Thoracic aorta (tissue), 2 donors: ENCODE measurements at regions not wholly inside any gene's neighbourhood (a gene's known extent, or its start where the extent isn't known, plus 50 kb on each side); places are given as distances from the start of the nearest gene placed in this dataset.

Source experiments
- ATAC-seq: fragments of 150-250 bp; one replicate; pipeline ENCODE4 v1.8.0; 2017; ENCODE audit warnings: low read depth; ENCODE audit not compliant: insufficient number of reproducible peaks, low FRiP score
- DNase-seq: peaks from one replicate; pipeline ENCODE4 v3.0.0-alpha.2; 2020; ENCODE audit warnings: low spot score
- H3K27ac ChIP-seq, 2 donors: fragments of 200-600 bp; sonication (generic); 1 replicate in 1 of 2; 2 replicates in 1 of 2; pipeline ENCODE4 v1.5.1; 2016; ENCODE audit warnings: mild to moderate bottlenecking in 2 of 2, moderate library complexity in 2 of 2
- H3K27me3 ChIP-seq: fragments of 200-600 bp; sonication (generic); replicated peaks from 2 replicates; pipeline ENCODE4 v1.6.0; 2016; ENCODE audit warnings: mild to moderate bottlenecking; ENCODE audit not compliant: insufficient read depth
- H3K36me3 ChIP-seq: fragments of 200-600 bp; sonication (generic); one replicate; pipeline ENCODE4 v1.5.1; 2016
- H3K4me1 ChIP-seq, 2 donors: fragments of 200-600 bp; sonication (generic); 1 replicate in 1 of 2; 2 replicates in 1 of 2; pipeline versions ENCODE4 v1.5.1 to v1.6.0; 2016; ENCODE audit warnings: low read depth in 2 of 2, mild to moderate bottlenecking in 1 of 2; ENCODE audit not compliant: control insufficient read depth in 1 of 2
- H3K4me3 ChIP-seq: fragments of 200-600 bp; sonication (generic); 2 replicates; pipeline ENCODE4 v1.5.1; 2016; ENCODE audit warnings: mild to moderate bottlenecking
- H3K9me3 ChIP-seq: fragments of 200-600 bp; sonication (generic); 2 replicates; pipeline ENCODE4 v1.5.1; 2016
- TF ChIP-seq, protein P1 (sequence below): fragments of 200-600 bp; sonication (generic); IDR thresholded peaks from one replicate; pipeline ENCODE4 v1.5.1; 2019; ENCODE audit warnings: antibody characterized with exemption

GRCh38 chr4:34733185-34733941, 1511.0 kb downstream of the ARAP2 start:
- Histone ChIP-seq H3K36me3 (no peaks in the 10 kb centered on the region), H3K4me1 (no peaks in the 10 kb centered on the region), H3K9me3 (no peaks in the 10 kb centered on the region), H3K27me3 (no peaks in the 10 kb centered on the region), H3K27ac (no peak overlapping the region), H3K4me3 (no peak overlapping the region)
- ATAC-seq = no peak
- TF ChIP-seq, protein P1, sequence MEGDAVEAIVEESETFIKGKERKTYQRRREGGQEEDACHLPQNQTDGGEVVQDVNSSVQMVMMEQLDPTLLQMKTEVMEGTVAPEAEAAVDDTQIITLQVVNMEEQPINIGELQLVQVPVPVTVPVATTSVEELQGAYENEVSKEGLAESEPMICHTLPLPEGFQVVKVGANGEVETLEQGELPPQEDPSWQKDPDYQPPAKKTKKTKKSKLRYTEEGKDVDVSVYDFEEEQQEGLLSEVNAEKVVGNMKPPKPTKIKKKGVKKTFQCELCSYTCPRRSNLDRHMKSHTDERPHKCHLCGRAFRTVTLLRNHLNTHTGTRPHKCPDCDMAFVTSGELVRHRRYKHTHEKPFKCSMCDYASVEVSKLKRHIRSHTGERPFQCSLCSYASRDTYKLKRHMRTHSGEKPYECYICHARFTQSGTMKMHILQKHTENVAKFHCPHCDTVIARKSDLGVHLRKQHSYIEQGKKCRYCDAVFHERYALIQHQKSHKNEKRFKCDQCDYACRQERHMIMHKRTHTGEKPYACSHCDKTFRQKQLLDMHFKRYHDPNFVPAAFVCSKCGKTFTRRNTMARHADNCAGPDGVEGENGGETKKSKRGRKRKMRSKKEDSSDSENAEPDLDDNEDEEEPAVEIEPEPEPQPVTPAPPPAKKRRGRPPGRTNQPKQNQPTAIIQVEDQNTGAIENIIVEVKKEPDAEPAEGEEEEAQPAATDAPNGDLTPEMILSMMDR = no peak
- no peak for DNase-seq

DNA sequence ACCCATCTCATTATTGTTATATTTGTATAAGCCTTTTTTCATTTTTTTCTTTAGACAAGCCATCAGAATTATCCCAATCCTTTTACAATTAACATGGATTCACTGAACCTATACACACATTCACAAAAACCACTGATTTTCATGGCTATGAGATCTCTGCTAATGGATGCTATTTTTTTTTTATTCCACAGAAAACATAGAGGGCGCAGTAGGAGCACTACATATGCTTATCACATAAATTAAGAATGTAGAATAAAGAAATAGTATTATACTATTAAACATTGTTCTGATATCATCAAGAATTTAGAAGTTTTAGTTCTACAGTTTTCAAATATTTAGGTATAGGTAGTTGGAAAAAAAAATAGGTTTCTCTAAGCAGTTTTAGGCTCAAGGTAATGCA, 1477.4 kb downstream of the ARAP2 start:
- H3K4me1 ChIP-seq = no peaks in the 10 kb centered on the region
- H3K36me3 ChIP-seq = no peaks in the 10 kb centered on the region
- no peak overlapping the region for H3K4me3 ChIP-seq
- no peak overlapping the region for H3K27ac ChIP-seq
- DNase-seq = no peak
- no peaks in the 10 kb centered on the region for H3K27me3 ChIP-seq
- TF ChIP-seq, protein P1 = no peak
- no peak for ATAC-seq
- no peaks in the 10 kb centered on the region for H3K9me3 ChIP-seq

DNA sequence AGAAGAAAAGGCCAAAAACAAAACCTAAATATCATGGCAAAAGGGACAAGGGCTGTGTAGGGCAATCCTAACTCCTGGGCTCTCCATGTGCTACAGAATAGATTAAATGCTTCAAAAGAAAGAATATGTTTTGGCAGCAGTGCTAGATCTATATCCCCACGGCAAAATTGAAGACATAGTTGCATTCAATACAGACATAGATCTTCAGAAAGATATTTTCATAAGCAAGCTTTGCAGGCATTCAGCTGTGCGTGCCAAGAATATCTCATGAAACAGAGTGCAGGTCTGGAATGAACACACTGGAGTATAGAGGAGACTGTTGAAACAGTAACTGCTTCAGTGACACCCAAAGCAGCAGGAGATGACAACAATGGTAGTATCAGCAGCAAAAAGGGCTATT, 1476.9 kb downstream of the ARAP2 start:
- Histone ChIP-seq H3K9me3 (no peaks in the 10 kb centered on the region), H3K4me3 (no peak overlapping the region), H3K36me3 (no peaks in the 10 kb centered on the region), H3K4me1 (no peaks in the 10 kb centered on the region), H3K27ac (no peak overlapping the region), H3K27me3 (no peaks in the 10 kb centered on the region)
- TF ChIP-seq, protein P1 = no peak
- no peak for ATAC-seq
- DNase-seq = no peak

- DNase-seq = no peak
- no peaks in the 10 kb centered on the region for H3K36me3 ChIP-seq
- H3K9me3 ChIP-seq = no peaks in the 10 kb centered on the region
- TF ChIP-seq, protein P1 = no peak
- ATAC-seq = no peak
- no peak overlapping the region for H3K27ac ChIP-seq
- H3K27me3 ChIP-seq = no peaks in the 10 kb centered on the region
- H3K4me3 ChIP-seq = no peak overlapping the region
- H3K4me1 ChIP-seq = no peaks in the 10 kb centered on the region
Measured at GRCh38 chr4:34771632-34772031, 1472.7 kb downstream of the ARAP2 start.

DNA sequence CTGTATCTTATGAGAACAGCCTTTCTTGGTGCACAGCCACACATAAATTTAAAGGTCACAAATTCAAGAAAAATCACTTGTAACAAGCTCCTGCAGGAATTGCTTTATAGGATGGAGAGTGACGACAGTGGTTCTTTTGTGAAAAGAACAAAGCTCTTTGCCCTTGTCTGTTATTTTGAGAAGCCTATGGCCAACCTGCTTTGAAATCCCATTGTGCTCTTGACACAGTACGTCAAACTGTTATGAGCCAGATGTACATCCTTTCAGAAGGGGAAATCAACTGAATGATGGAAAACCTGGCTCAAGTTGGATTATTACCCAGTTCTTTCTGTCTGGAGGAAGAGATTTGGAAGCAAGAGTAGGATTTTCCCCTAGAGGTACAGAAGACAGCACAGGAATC, 1454.2 kb downstream of the ARAP2 start:
- no peak for DNase-seq
- TF ChIP-seq, protein P1 = no peak
- ATAC-seq = no peak
- Histone ChIP-seq H3K4me3 (no peak overlapping the region), H3K4me1 (no peaks in the 10 kb centered on the region), H3K9me3 (no peaks in the 10 kb centered on the region), H3K27ac (no peak overlapping the region), H3K27me3 (no peaks in the 10 kb centered on the region), H3K36me3 (no peaks in the 10 kb centered on the region)
